ENCODE measurements at regions not wholly inside any gene's neighbourhood (a gene's known extent, or its start where the extent isn't known, plus 50 kb on each side); places are given as distances from the start of the nearest gene placed in this dataset.

- DNase-seq, result no peak
- WGBS, 3 donors, result 78 to 83% (median 81%) methylated on average over 2 of the region's 2 CpGs
- H3K4me1 ChIP-seq (ENCODE audit: control insufficient read depth in 3 of 3, insufficient read depth in 2 of 3, low read depth in 1 of 3, low read length in 2 of 3), result no peaks in the 10 kb centered on the region
- no peak overlapping the region for H3K27ac ChIP-seq (ENCODE audit: low read depth in 1 of 3, low read length in 2 of 3)
- no peaks in the 10 kb centered on the region for H3K27me3 ChIP-seq (ENCODE audit: control insufficient read depth in 3 of 3, insufficient read depth in 3 of 3, low read length in 3 of 3)
- no peaks in the 10 kb centered on the region for H3K36me3 ChIP-seq (ENCODE audit: control insufficient read depth in 3 of 3, insufficient read depth in 2 of 3, low read depth in 1 of 3, low read length in 3 of 3)
- FAIRE-seq, result no peak
- no peaks in the 10 kb centered on the region for H3K9me3 ChIP-seq (ENCODE audit: control insufficient read depth in 2 of 2, insufficient read depth in 1 of 2, low read depth in 1 of 2, low read length in 1 of 2)
- no peak overlapping the region for H3K4me3 ChIP-seq (ENCODE audit: low read depth in 1 of 3, low read length in 3 of 3)
Measured at GRCh38 chrX:4764888-4765287, 1051.4 kb upstream of the PRKX start.

- 86 to 97% (median 87%) methylated on average over 3 of the region's 3 CpGs for WGBS, 3 donors
- no peaks in the 10 kb centered on the region for H3K4me1 ChIP-seq (ENCODE audit: control insufficient read depth in 3 of 3, insufficient read depth in 2 of 3, low read depth in 1 of 3, low read length in 2 of 3)
- no peak for DNase-seq
- H3K4me3 ChIP-seq (ENCODE audit: low read depth in 1 of 3, low read length in 3 of 3), result no peak overlapping the region
- H3K27me3 ChIP-seq (ENCODE audit: control insufficient read depth in 3 of 3, insufficient read depth in 3 of 3, low read length in 3 of 3), result no peaks in the 10 kb centered on the region
- no peaks in the 10 kb centered on the region for H3K9me3 ChIP-seq (ENCODE audit: control insufficient read depth in 2 of 2, insufficient read depth in 1 of 2, low read depth in 1 of 2, low read length in 1 of 2)
- no peaks in the 10 kb centered on the region for H3K36me3 ChIP-seq (ENCODE audit: control insufficient read depth in 3 of 3, insufficient read depth in 2 of 3, low read depth in 1 of 3, low read length in 3 of 3)
- no peak for FAIRE-seq
- no peak overlapping the region for H3K27ac ChIP-seq (ENCODE audit: low read depth in 1 of 3, low read length in 2 of 3)
Measured at GRCh38 chrX:4762196-4762595, 1048.7 kb upstream of the PRKX start.

- FAIRE-seq (no peak), DNase-seq (no peak)
- Histone ChIP-seq H3K36me3 (ENCODE audit: control insufficient read depth in 3 of 3, insufficient read depth in 2 of 3, low read depth in 1 of 3, low read length in 3 of 3) (no peaks in the 10 kb centered on the region), H3K4me3 (ENCODE audit: low read depth in 1 of 3, low read length in 3 of 3) (no peak overlapping the region), H3K27me3 (ENCODE audit: control insufficient read depth in 3 of 3, insufficient read depth in 3 of 3, low read length in 3 of 3) (no peaks in the 10 kb centered on the region), H3K9me3 (ENCODE audit: control insufficient read depth in 2 of 2, insufficient read depth in 1 of 2, low read depth in 1 of 2, low read length in 1 of 2) (no peaks in the 10 kb centered on the region), H3K27ac (ENCODE audit: low read depth in 1 of 3, low read length in 2 of 3) (no peak overlapping the region), H3K4me1 (ENCODE audit: control insufficient read depth in 3 of 3, insufficient read depth in 2 of 3, low read depth in 1 of 3, low read length in 2 of 3) (no peaks in the 10 kb centered on the region)
- WGBS, 3 donors, result 52 to 59% (median 56%) methylated on average over 8 of the region's 8 CpGs
Measured at GRCh38 chrX:4754878-4755604, 1041.6 kb upstream of the PRKX start.

- DNase-seq (peak in 1 of 2 donors; percentile 1), FAIRE-seq (no peak)
- WGBS, 3 donors, result 41 to 60% (median 52%) methylated on average over 5 of the region's 5 CpGs
- Histone ChIP-seq H3K4me1 (ENCODE audit: control insufficient read depth in 3 of 3, insufficient read depth in 2 of 3, low read depth in 1 of 3, low read length in 2 of 3) (no peaks in the 10 kb centered on the region), H3K27ac (ENCODE audit: low read depth in 1 of 3, low read length in 2 of 3) (no peak overlapping the region), H3K9me3 (ENCODE audit: control insufficient read depth in 2 of 2, insufficient read depth in 1 of 2, low read depth in 1 of 2, low read length in 1 of 2) (no peaks in the 10 kb centered on the region), H3K27me3 (ENCODE audit: control insufficient read depth in 3 of 3, insufficient read depth in 3 of 3, low read length in 3 of 3) (no peaks in the 10 kb centered on the region), H3K4me3 (ENCODE audit: low read depth in 1 of 3, low read length in 3 of 3) (no peak overlapping the region), H3K36me3 (ENCODE audit: control insufficient read depth in 3 of 3, insufficient read depth in 2 of 3, low read depth in 1 of 3, low read length in 3 of 3) (no peaks in the 10 kb centered on the region)
Measured at GRCh38 chrX:4741024-4741423, 1027.6 kb upstream of the PRKX start.

GRCh38 chrX:4735299-4735698, 1021.9 kb upstream of the PRKX start:
- no peaks in the 10 kb centered on the region for H3K36me3 ChIP-seq (ENCODE audit: control insufficient read depth in 3 of 3, insufficient read depth in 2 of 3, low read depth in 1 of 3, low read length in 3 of 3)
- FAIRE-seq (no peak), DNase-seq (no peak)
- H3K9me3 ChIP-seq (ENCODE audit: control insufficient read depth in 2 of 2, insufficient read depth in 1 of 2, low read depth in 1 of 2, low read length in 1 of 2), result no peaks in the 10 kb centered on the region
- H3K4me1 ChIP-seq (ENCODE audit: control insufficient read depth in 3 of 3, insufficient read depth in 2 of 3, low read depth in 1 of 3, low read length in 2 of 3), result no peaks in the 10 kb centered on the region
- no peaks in the 10 kb centered on the region for H3K27me3 ChIP-seq (ENCODE audit: control insufficient read depth in 3 of 3, insufficient read depth in 3 of 3, low read length in 3 of 3)
- WGBS, 3 donors, result 93 to 96% (median 95%) methylated on average over 2 of the region's 2 CpGs
- no peak overlapping the region for H3K4me3 ChIP-seq (ENCODE audit: low read depth in 1 of 3, low read length in 3 of 3)
- no peak overlapping the region for H3K27ac ChIP-seq (ENCODE audit: low read depth in 1 of 3, low read length in 2 of 3)

GRCh38 chrX:4710618-4711433, 997.4 kb upstream of the PRKX start:
- H3K4me3 ChIP-seq (ENCODE audit: low read depth in 1 of 3, low read length in 3 of 3), result no peak overlapping the region
- H3K4me1 ChIP-seq (ENCODE audit: control insufficient read depth in 3 of 3, insufficient read depth in 2 of 3, low read depth in 1 of 3, low read length in 2 of 3), result no peaks in the 10 kb centered on the region
- FAIRE-seq (no peak), DNase-seq (peak in 1 of 2 donors; percentile 2)
- H3K9me3 ChIP-seq (ENCODE audit: control insufficient read depth in 2 of 2, insufficient read depth in 1 of 2, low read depth in 1 of 2, low read length in 1 of 2), result no peaks in the 10 kb centered on the region
- no peaks in the 10 kb centered on the region for H3K27me3 ChIP-seq (ENCODE audit: control insufficient read depth in 3 of 3, insufficient read depth in 3 of 3, low read length in 3 of 3)
- 46 to 58% (median 47%) methylated on average over 10 of the region's 10 CpGs for WGBS, 3 donors
- peak overlapping the region in 1 of 3 donors; percentile 33 for H3K27ac ChIP-seq (ENCODE audit: low read depth in 1 of 3, low read length in 2 of 3)
- no peaks in the 10 kb centered on the region for H3K36me3 ChIP-seq (ENCODE audit: control insufficient read depth in 3 of 3, insufficient read depth in 2 of 3, low read depth in 1 of 3, low read length in 3 of 3)

GRCh38 chrX:4708970-4709760, 995.7 kb upstream of the PRKX start:
- DNase-seq (peak in 1 of 2 donors; percentile 23), FAIRE-seq (no peak)
- Histone ChIP-seq H3K9me3 (ENCODE audit: control insufficient read depth in 2 of 2, insufficient read depth in 1 of 2, low read depth in 1 of 2, low read length in 1 of 2) (no peaks in the 10 kb centered on the region), H3K4me3 (ENCODE audit: low read depth in 1 of 3, low read length in 3 of 3) (no peak overlapping the region), H3K4me1 (ENCODE audit: control insufficient read depth in 3 of 3, insufficient read depth in 2 of 3, low read depth in 1 of 3, low read length in 2 of 3) (no peaks in the 10 kb centered on the region), H3K27me3 (ENCODE audit: control insufficient read depth in 3 of 3, insufficient read depth in 3 of 3, low read length in 3 of 3) (no peaks in the 10 kb centered on the region), H3K27ac (ENCODE audit: low read depth in 1 of 3, low read length in 2 of 3) (peak overlapping the region in 2 of 3 donors; percentile 22 to 31), H3K36me3 (ENCODE audit: control insufficient read depth in 3 of 3, insufficient read depth in 2 of 3, low read depth in 1 of 3, low read length in 3 of 3) (no peaks in the 10 kb centered on the region)
- WGBS, 3 donors, result 17 to 41% (median 26%) methylated on average over 4 of the region's 4 CpGs

GRCh38 chrX:4706961-4707360, 993.5 kb upstream of the PRKX start:
- 80 to 92% (median 91%) methylated on average over 7 of the region's 7 CpGs for WGBS, 3 donors
- FAIRE-seq (no peak), DNase-seq (no peak)
- Histone ChIP-seq H3K4me3 (ENCODE audit: low read depth in 1 of 3, low read length in 3 of 3) (no peak overlapping the region), H3K27ac (ENCODE audit: low read depth in 1 of 3, low read length in 2 of 3) (no peak overlapping the region), H3K4me1 (ENCODE audit: control insufficient read depth in 3 of 3, insufficient read depth in 2 of 3, low read depth in 1 of 3, low read length in 2 of 3) (no peaks in the 10 kb centered on the region), H3K27me3 (ENCODE audit: control insufficient read depth in 3 of 3, insufficient read depth in 3 of 3, low read length in 3 of 3) (no peaks in the 10 kb centered on the region), H3K9me3 (ENCODE audit: control insufficient read depth in 2 of 2, insufficient read depth in 1 of 2, low read depth in 1 of 2, low read length in 1 of 2) (no peaks in the 10 kb centered on the region), H3K36me3 (ENCODE audit: control insufficient read depth in 3 of 3, insufficient read depth in 2 of 3, low read depth in 1 of 3, low read length in 3 of 3) (no peaks in the 10 kb centered on the region)

Data from small intestine (tissue), 7 donors.